ENCODE measurements at regions not wholly inside any gene's neighbourhood (a gene's known extent, or its start where the extent isn't known, plus 50 kb on each side); places are given as distances from the start of the nearest gene placed in this dataset.

DNA sequence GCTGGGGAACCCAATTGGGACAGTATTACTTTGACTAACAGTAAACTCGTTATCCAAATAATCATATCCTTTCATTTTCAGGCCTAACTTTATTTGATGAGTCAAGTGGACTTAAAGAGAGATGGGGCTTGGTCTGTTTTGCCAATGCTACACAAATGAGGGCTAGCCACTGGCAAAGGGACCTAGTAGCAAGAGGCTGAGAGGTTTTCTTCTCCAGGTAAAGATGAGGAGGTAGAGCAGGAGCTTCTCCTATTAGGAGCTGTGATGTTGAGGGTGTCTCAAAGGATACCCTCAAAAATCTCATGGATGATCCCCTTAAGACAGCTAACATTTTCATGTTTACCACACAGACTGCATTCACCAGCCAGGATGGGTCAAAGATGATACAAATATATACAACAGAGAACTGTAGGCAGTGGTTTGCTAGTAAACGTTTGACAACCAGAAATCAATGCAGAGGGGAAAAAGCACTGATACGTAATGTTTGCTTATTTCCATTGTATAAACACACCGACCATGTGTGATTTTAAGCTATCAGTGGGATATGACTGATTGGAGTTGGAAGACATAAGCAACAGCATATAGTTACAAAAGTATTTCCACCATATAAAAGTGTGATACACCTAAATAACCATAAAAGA lies 153.3 kb downstream of the IBTK start:
- Histone ChIP-seq H3K9me3 (ENCODE audit: control insufficient read depth, insufficient read depth, low read length) (no peaks in the 10 kb centered on the region), H3K36me3 (ENCODE audit: control insufficient read depth, insufficient read depth, low read length) (no peaks in the 10 kb centered on the region), H3K4me3 (ENCODE audit: low read depth, low read length) (no peak overlapping the region), H3K27me3 (ENCODE audit: control insufficient read depth, insufficient read depth, low read length) (no peaks in the 10 kb centered on the region), H3K27ac (ENCODE audit: low read depth, low read length) (no peak overlapping the region), H3K4me1 (ENCODE audit: control insufficient read depth, insufficient read depth, low read length) (no peaks in the 10 kb centered on the region)
- DNase-seq (ENCODE audit: low read depth in 4 of 6, low spot score in 6 of 6): no peak
- WGBS (ENCODE audit: insufficient coverage): 100% methylated on average over 1 of the region's 4 CpGs

DNA sequence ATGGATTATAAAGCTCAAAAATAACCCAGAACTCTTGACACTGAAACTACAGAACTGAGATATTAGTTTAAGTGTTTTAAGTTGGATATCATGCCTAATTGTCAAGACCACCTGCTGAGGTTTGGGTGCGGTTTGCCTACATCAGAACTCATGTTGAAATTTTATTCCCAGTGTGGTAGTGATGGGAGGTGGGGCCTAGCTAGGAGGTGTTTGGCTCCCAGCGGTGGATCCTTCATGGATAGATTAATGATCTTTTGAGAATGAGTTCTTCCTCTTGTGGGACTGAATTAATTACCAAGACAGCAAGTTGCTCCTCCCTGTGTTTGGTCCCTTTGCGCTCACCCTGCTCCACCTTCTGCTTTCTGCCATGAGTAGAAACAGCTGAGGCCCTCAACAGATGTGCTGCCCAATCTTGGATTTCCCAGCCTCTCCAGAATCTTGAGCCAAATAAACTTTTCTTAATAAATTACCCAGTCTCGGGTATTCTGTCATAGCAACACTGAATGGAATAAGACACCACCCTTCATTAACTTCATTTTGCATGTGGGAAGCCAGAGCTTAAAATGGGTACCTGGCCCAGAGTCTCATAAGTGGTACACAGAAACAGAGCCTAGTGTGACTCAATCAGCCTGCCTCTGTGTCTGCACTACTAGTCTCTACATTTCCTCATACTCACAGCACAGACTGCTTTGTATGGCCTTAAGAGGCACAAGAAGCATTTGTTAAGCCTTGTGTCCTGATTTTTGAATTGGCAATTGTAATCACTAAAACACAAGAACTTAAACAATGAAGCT lies 158.4 kb downstream of the IBTK start:
- no peaks in the 10 kb centered on the region for H3K27me3 ChIP-seq (ENCODE audit: control insufficient read depth, insufficient read depth, low read length)
- H3K4me3 ChIP-seq (ENCODE audit: low read depth, low read length): no peak overlapping the region
- H3K9me3 ChIP-seq (ENCODE audit: control insufficient read depth, insufficient read depth, low read length): no peaks in the 10 kb centered on the region
- H3K4me1 ChIP-seq (ENCODE audit: control insufficient read depth, insufficient read depth, low read length): no peaks in the 10 kb centered on the region
- peak in 1 of 6 donors; percentile 15 for DNase-seq (ENCODE audit: low read depth in 4 of 6, low spot score in 6 of 6)
- no peak overlapping the region for H3K27ac ChIP-seq (ENCODE audit: low read depth, low read length)
- no peaks in the 10 kb centered on the region for H3K36me3 ChIP-seq (ENCODE audit: control insufficient read depth, insufficient read depth, low read length)
- 92% methylated on average over 1 of the region's 4 CpGs for WGBS (ENCODE audit: insufficient coverage)

DNA sequence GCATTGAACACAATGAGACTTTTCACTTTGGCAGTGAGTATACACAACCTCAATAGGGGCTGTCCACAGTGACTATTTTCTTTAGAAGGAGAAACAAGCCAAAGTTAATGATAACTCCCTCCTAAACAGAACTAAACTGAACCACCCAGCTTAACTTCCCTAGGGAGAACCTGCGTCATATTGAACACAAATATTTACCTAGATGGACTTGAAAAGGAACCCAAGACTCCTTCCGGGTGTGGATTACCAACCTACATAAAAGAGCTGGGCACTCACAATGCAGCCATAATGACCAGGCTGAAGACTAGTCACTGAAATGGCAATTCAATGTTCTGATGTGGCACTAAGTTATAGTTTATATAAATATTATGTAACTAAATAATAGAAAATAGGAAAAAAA lies 160.6 kb downstream of the IBTK start:
- H3K36me3 ChIP-seq (ENCODE audit: control insufficient read depth, insufficient read depth, low read length): no peaks in the 10 kb centered on the region
- H3K27ac ChIP-seq (ENCODE audit: low read depth, low read length): no peak overlapping the region
- DNase-seq (ENCODE audit: low read depth in 4 of 6, low spot score in 6 of 6): peak in 1 of 6 donors; percentile 11
- no peak overlapping the region for H3K4me3 ChIP-seq (ENCODE audit: low read depth, low read length)
- WGBS (ENCODE audit: insufficient coverage): no CpG with 5 or more reads among the region's 2 CpGs
- H3K9me3 ChIP-seq (ENCODE audit: control insufficient read depth, insufficient read depth, low read length): no peaks in the 10 kb centered on the region
- no peaks in the 10 kb centered on the region for H3K27me3 ChIP-seq (ENCODE audit: control insufficient read depth, insufficient read depth, low read length)
- H3K4me1 ChIP-seq (ENCODE audit: control insufficient read depth, insufficient read depth, low read length): no peaks in the 10 kb centered on the region

DNA sequence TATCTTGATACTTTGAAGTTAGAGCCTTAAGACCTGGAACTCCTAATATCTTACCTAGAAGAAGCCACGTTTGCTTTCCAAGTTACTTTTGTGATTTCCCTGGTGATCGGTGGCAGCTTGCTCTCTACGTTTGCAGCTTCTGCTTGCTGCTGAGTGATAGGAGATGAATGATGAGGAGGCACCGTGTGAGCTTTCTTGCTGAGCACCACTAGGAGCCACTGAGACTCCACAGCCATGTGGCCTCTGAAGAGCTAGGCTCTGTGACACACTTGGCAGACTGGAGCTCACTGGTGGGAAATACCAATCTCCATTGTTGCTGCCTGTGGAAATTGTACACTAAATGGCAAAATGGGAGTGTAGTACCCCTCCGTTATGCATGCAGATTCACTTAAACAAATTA lies 161.8 kb downstream of the IBTK start:
- 25% methylated on average over 2 of the region's 5 CpGs for WGBS (ENCODE audit: insufficient coverage)
- Histone ChIP-seq H3K27ac (ENCODE audit: low read depth, low read length) (no peak overlapping the region), H3K4me1 (ENCODE audit: control insufficient read depth, insufficient read depth, low read length) (no peaks in the 10 kb centered on the region), H3K36me3 (ENCODE audit: control insufficient read depth, insufficient read depth, low read length) (no peaks in the 10 kb centered on the region), H3K4me3 (ENCODE audit: low read depth, low read length) (no peak overlapping the region), H3K9me3 (ENCODE audit: control insufficient read depth, insufficient read depth, low read length) (no peaks in the 10 kb centered on the region), H3K27me3 (ENCODE audit: control insufficient read depth, insufficient read depth, low read length) (no peaks in the 10 kb centered on the region)
- no peak for DNase-seq (ENCODE audit: low read depth in 4 of 6, low spot score in 6 of 6)

DNA sequence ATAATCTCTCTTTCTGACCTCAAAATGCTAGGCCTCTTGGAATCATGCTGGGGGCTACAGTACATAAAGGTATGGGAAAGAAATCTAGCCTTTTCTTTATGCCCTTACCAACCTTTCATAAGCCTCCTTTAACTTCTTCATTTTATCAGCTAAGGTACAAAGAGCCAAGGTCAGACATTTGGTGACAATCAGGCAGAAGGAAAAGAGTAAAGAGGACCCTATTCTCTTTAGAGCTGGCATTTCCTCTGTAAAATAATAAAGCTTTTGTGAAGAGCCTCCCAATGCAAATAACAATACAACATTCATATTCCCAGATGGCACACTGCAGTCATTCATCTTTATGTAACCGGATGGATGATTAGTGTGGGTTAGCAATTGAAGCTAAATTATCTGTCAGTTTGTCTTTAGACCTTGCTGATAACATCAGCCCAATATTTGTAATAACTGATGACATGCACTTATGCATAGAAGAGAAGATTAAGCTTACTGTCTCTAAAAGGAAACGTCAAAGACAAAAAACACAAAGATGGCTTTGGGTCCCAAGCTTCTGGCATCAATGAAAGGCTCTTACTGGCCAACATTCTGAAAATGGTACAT lies 163.1 kb downstream of the IBTK start:
- Histone ChIP-seq H3K4me3 (ENCODE audit: low read depth, low read length) (no peak overlapping the region), H3K4me1 (ENCODE audit: control insufficient read depth, insufficient read depth, low read length) (no peaks in the 10 kb centered on the region), H3K27ac (ENCODE audit: low read depth, low read length) (no peak overlapping the region), H3K27me3 (ENCODE audit: control insufficient read depth, insufficient read depth, low read length) (no peaks in the 10 kb centered on the region), H3K36me3 (ENCODE audit: control insufficient read depth, insufficient read depth, low read length) (no peaks in the 10 kb centered on the region), H3K9me3 (ENCODE audit: control insufficient read depth, insufficient read depth, low read length) (no peaks in the 10 kb centered on the region)
- 50% methylated on average over 1 of the region's 2 CpGs for WGBS (ENCODE audit: insufficient coverage)
- DNase-seq (ENCODE audit: low read depth in 4 of 6, low spot score in 6 of 6): peak in 1 of 6 donors; percentile 5

DNA sequence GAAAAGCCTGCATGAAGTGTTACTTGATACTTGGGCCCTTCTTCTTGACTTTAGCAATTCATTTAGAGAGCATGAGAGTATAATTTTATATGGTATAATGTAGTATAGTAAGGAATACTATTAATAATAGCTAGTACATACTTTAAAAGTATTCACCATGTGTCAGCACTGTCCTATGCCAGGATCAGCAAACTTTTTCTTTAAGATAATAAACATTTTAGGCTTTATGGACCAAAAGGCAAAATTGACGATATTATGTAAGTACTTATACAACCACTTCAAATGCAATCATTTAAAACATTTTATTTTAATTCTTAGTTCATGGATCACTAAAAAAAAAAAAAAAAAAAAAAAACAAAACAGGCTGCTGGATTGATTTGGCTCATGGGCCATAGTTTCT lies 163.9 kb downstream of the IBTK start:
- Histone ChIP-seq H3K36me3 (ENCODE audit: control insufficient read depth, insufficient read depth, low read length) (no peaks in the 10 kb centered on the region), H3K9me3 (ENCODE audit: control insufficient read depth, insufficient read depth, low read length) (no peaks in the 10 kb centered on the region), H3K4me3 (ENCODE audit: low read depth, low read length) (no peak overlapping the region), H3K27ac (ENCODE audit: low read depth, low read length) (no peak overlapping the region), H3K4me1 (ENCODE audit: control insufficient read depth, insufficient read depth, low read length) (no peaks in the 10 kb centered on the region), H3K27me3 (ENCODE audit: control insufficient read depth, insufficient read depth, low read length) (no peaks in the 10 kb centered on the region)
- DNase-seq (ENCODE audit: low read depth in 4 of 6, low spot score in 6 of 6): no peak
- no CpG with 5 or more reads among the region's 1 CpG for WGBS (ENCODE audit: insufficient coverage)

DNA sequence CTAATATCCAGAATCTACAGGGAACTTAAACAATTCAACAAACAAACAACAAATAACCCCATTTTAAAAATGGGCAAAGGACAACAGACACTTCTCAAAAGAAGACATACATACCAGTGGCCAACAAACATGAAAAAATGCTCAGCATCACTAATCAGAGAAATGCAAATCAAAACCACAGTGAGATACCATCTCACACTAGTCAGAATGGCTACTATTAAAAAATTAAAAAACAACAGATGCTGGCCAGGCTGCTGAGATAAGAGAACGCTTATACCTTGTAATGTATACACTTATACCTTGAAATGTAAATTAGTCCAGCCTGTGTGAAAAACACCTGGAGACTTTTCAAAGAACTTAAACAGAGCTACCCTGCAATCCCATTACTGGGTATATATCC lies 166.8 kb downstream of the IBTK start:
- DNase-seq (ENCODE audit: low read depth in 4 of 6, low spot score in 6 of 6): no peak
- Histone ChIP-seq H3K36me3 (ENCODE audit: control insufficient read depth, insufficient read depth, low read length) (no peaks in the 10 kb centered on the region), H3K27ac (ENCODE audit: low read depth, low read length) (no peak overlapping the region), H3K9me3 (ENCODE audit: control insufficient read depth, insufficient read depth, low read length) (no peaks in the 10 kb centered on the region), H3K4me3 (ENCODE audit: low read depth, low read length) (no peak overlapping the region), H3K4me1 (ENCODE audit: control insufficient read depth, insufficient read depth, low read length) (no peaks in the 10 kb centered on the region), H3K27me3 (ENCODE audit: control insufficient read depth, insufficient read depth, low read length) (no peaks in the 10 kb centered on the region)
- WGBS (ENCODE audit: insufficient coverage): no CpG with 5 or more reads among the region's 1 CpG

DNA sequence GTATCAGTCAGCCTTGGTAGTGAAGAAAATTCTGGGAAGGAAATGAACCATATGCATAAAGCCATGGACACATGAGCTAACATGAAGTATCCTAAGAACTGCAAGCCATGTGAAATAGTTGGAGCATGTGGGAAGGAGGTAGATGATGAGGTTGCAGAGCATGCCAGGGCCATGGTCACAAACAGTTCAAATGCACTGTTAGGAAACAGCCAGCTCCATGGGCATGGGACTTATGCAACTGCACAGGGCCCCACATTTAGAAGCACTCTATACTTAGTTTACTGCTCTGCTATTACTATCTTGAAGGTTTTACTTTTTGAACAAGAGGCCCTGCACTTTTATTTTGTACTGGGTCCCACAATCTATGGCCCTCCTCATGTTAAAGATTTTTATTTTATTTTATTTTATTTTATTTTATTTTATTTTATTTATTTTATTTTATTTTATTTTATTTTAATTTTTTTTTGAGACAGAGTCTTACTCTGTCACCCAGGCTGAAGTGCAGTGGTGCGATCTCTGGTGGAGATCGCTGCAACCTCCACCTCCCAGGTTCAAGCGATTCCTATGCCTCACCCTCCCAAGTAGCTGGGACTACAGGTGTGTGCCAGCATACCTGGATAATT lies 169.1 kb downstream of the IBTK start:
- 100% methylated on average over 3 of the region's 3 CpGs for WGBS (ENCODE audit: insufficient coverage)
- Histone ChIP-seq H3K27me3 (ENCODE audit: control insufficient read depth, insufficient read depth, low read length) (no peaks in the 10 kb centered on the region), H3K4me3 (ENCODE audit: low read depth, low read length) (no peak overlapping the region), H3K9me3 (ENCODE audit: control insufficient read depth, insufficient read depth, low read length) (no peaks in the 10 kb centered on the region), H3K4me1 (ENCODE audit: control insufficient read depth, insufficient read depth, low read length) (no peaks in the 10 kb centered on the region), H3K27ac (ENCODE audit: low read depth, low read length) (no peak overlapping the region), H3K36me3 (ENCODE audit: control insufficient read depth, insufficient read depth, low read length) (no peaks in the 10 kb centered on the region)
- no peak for DNase-seq (ENCODE audit: low read depth in 4 of 6, low spot score in 6 of 6)

DNA sequence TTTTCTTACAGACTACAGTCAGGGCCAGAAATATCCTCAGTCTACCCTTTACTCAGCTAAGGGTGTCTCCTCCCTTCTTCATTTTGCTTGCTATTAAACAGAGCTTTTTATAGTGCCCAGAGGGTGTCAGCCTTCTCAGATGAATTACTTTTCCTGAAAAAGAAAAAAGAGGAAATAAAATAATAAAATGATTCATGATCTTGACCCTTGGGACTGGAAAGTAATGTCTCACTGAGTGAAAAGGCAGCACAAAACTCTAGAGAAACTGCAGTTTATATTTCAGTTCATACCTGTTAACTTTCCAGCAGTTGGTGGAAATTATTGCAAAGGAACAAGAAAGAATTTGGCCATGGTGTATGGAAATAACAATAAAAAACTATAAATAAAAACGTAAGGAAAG lies 170.6 kb downstream of the IBTK start:
- H3K4me1 ChIP-seq (ENCODE audit: control insufficient read depth, insufficient read depth, low read length): no peaks in the 10 kb centered on the region
- no peak overlapping the region for H3K27ac ChIP-seq (ENCODE audit: low read depth, low read length)
- peak in 1 of 6 donors; percentile 14 for DNase-seq (ENCODE audit: low read depth in 4 of 6, low spot score in 6 of 6)
- H3K36me3 ChIP-seq (ENCODE audit: control insufficient read depth, insufficient read depth, low read length): no peaks in the 10 kb centered on the region
- H3K9me3 ChIP-seq (ENCODE audit: control insufficient read depth, insufficient read depth, low read length): no peaks in the 10 kb centered on the region
- no peak overlapping the region for H3K4me3 ChIP-seq (ENCODE audit: low read depth, low read length)
- no CpG with 5 or more reads among the region's 1 CpG for WGBS (ENCODE audit: insufficient coverage)
- no peaks in the 10 kb centered on the region for H3K27me3 ChIP-seq (ENCODE audit: control insufficient read depth, insufficient read depth, low read length)

Measured in spinal cord (tissue), 9 donors.